HG03457 (cell line): ENCODE measurements at regions not wholly inside any gene's neighbourhood (a gene's known extent, or its start where the extent isn't known, plus 50 kb on each side); places are given as distances from the start of the nearest gene placed in this dataset.
A peak's percentile ranks its signal among the peaks of the same experiment; 100 is the strongest.

Experiments
- ATAC-seq: cut with Tn5 transposase; IDR thresholded peaks from one replicate; pipeline ENCODE4 v1.9.1; 2021; ENCODE audit warnings: moderate number of reproducible peaks; ENCODE audit not compliant: unreplicated experiment

DNA sequence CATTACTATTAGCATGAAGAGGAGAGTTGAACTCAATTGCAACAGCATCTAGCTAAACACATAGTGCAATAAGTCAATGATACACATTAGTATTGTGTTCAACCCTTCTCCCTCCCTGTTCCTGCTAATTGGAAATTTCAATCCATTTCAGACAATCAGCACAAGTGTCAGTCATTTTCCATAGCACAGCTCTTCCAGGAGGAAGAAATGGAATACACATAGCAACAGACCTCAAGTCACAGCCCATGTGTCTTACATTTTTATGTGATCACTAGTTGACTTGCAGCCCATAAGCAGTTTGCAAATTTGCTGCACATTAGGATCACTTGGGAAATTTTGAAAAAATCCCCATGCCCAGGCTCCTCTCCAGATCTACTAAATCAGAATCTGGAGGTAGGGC, 636.9 kb downstream of the TLE4 start:
- ATAC-seq: no peak

DNA sequence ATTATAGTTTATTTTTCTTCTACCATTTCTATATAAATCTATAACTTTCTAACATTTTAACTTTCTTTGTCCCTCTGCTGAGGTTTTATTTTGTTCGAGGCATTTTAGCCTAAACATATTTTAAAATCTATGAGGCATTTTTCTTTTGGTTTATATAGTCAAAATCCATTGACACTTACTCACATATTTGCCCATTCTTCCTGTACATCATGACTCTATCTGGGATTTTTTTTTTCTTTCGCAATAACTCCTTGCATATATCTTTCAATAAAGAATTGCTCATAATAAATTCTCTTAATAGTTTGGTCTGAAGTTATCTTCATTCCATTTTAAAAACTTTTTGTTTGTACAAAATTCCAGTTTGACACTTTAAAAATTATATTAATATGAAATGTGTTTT, 632.3 kb downstream of the TLE4 start:
- no peak for ATAC-seq

DNA sequence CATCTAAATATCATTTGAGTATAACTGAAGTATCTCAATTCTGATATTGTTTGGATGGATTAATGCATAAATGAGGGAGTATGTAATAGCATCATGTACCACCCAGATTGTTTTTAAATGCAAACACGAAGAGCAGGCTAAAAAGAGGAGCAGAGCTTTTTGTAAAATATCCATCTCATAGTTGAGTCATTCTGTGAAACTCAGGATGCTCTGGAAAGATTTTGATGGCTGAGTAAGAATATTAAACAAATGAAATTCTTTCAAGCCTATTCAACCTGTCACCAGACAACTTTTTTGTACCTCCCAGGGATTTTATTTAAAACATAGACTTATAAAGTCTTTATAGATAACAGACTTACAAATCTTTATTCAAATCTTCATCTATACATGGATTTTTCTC, 625.9 kb downstream of the TLE4 start:
- no peak for ATAC-seq

DNA sequence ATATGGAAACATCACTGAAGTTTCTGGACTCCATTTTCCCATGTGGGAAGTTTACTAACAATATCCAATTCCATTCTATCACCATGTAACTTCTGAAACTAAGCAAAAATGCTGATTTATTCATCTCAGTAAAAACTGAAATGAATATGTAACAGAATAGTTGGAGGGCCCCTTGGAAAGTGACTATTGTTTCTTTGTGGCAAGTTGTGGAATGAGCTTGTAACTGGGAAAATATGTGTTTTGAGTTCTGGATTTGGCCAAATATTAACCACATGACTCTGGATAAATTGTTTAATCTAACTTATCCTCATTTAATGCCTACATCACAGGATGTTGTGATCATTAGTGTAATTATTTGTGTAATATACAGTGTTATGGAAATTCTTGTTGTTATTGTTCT, 619.3 kb downstream of the TLE4 start:
- no peak for ATAC-seq

DNA sequence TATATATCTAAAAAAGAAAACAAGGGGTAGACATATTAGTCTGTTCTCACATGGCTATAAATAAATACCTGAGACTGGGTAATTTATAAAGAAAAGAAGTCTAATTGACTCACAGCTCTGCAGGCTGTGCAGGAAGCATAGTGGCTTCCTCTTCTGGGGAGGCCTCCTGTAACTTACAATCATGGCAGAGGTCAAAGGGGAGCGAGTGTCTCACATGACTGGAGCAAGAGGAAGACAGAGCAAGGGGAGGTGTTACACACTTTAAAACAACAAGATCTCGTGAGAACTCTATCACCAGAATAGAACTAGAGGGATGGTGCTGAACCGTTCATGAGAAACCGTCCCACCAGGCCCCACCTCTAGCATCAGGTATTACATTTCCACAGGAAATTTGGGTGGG, 616.8 kb downstream of the TLE4 start:
- no peak for ATAC-seq

DNA sequence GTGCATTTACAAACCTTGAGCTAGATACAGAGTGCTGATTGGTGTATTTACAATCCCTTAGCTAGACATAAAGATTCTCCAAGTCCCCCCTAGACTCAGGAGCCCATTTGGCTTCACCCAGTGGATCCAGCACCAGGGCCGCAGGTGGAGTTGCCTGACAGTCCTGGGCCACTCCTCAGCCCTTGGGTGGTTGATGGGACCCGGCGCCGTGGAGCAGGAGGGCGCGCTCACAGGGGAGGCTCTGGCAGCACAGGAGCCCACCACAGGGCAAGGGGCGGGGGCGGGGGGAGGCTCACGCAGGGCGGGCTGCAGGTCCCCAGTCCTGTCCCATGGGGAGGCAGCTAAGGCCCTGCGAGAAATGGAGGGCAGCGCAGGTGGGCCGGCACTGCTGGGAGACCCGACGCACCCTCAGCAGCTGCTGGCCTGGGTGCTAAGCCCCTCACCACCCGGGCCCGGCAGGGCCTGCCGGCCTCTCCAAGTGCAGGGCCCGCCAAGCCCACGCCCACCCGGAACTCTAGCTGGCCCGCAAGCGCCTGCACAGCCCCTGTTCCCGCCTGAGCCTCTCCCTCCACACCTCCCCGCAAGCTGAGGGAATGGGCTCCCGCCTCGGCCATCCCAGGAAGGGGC, 613.5 kb downstream of the TLE4 start:
- no peak for ATAC-seq

DNA sequence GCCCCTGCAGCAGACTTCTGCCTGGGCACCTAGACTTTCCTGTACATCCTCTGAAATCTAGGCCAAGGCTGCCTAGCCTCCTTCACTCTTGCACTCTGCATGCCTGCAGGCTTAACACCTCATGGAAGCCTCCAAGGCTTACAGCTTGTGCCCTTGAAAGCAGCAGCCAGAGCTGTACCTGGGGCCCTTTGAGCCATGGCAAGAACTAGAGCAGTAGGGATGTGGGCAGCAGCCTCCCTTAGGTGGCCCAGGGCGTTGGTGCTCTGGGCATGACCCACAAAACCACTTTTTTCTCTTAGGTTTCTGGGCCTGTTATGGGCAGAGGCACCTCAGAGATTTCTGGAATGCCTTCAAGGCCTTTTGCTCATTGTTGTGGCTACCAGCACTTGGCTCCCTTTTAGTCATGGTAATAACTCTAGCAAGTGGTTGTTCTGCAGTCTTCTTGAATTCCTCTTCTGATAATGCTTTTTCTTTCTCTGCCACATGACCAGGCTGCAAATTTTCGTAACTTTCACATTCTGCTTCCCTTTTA, 606.2 kb downstream of the TLE4 start:
- no peak for ATAC-seq

DNA sequence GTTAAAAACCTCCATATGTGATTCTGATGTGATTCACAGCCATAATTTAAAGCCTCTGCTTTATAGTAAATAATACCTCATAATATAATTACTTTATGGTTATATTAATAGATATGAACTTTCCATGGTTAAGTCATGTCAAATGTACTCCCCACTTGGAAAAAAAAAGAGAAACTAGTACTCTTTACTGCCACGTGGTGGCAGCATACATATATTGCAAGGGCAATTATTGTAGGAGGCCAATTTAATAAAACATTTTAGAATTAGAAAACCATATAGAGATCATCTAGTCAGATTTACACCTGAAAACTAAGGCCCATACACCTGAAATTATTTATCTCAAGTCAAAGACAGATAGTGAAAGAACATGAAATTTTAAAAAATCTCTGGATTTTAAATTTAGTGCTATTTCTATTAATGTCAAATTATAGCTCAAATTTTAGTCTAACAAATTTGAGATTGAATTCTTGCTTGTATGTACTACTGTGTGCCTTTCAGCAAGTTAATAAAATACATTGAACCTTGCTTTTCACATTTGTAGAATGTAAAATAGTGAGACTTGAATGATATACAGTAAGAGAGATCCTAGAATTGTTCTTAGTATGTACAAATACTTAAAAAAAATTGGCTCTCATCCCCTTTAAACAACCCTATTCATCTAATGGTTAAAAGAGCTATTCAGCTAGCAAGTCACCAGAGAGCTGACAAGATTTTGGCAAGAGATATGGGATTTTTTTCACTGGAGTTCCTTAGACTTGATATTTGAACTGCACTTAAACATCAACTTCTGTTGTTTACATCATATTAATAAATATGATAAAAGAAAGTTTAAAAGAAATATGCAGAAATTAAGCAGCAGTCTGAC, 603.8 kb downstream of the TLE4 start:
- no peak for ATAC-seq

DNA sequence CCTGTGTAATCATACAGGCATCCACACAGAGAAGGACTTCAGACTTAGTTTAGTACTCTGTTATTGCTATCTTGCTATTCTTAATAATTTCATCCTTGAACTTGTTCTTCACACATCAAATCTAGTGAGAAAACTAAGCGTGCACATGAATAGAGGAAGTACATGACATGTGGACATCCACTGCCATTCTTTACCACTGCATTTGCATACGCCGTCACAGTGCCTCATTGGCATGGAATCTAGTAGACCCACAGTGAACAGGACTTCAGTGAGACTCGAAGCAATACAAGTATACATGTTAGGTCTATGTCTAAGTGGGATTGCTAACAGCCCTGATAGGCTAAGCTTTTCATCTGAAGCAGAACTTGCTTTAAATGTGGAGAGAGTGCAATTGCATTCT, 592.1 kb downstream of the TLE4 start:
- no peak for ATAC-seq

DNA sequence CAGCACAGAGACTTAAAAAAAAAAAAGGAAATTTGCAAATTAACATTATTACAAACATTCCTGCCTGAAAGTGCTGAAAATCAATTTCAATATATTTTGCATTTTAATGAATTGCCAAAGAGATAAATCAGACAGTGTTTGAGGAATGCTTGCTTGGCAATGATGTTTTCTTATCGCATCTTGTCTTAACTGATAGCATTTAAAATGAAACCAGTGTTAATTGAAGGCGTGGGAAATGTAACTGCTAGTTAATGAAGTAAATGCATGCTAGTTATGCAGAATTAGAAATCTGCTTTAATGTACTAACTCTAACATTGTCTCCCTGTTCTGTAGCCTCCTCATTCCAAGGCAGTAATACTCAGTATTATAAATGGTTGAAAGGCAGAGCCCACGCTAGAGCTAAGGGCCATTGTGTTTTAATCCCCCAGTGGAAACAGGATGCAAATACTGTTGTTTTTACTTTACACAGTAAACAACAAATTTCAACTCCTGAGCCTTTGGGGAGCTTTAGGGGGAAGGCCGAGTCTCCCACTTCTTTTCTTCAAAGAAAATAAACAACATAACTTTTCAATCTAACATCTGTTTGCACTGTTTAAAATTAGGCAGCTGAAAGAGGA, 586.9 kb downstream of the TLE4 start:
- no peak for ATAC-seq

DNA sequence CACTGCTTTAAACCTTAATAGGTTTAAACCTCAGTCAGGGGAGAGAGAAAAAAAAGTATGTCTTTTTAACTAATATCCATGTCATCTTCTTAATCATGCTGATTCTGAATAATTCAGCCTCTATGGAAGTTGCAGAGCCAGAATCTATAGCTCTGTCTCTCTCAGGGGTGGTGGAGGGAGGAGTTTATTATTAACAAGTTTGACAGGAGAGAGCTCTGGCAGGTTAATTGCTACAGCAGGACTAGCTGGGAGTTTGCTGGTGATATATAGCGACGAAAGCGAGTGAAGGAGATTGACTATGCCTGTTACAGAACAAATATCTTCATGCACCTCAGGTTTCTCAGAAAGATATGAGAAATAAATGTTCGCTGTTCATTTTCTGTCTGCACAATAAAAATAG, 586.4 kb downstream of the TLE4 start:
- ATAC-seq: no peak

DNA sequence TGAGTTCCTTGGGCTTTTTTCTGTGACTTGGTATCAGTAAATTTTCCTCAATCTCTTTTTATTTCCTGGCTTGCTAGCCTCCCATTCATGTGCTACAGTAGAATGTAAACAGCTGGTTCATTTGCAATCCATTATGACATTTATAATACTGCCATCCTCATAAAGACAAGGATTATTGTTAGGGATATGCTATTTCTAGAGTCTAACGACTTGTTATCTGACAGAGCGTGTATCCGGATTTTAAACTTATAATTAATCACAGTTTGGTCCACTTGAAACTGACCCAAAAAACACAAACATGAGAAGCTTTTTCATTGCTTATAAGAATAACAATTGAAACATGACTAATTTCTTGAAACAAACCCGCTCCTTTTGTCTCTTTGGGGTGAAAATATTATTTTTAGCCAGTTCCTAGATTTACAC, 585.8 kb downstream of the TLE4 start:
- ATAC-seq: no peak

DNA sequence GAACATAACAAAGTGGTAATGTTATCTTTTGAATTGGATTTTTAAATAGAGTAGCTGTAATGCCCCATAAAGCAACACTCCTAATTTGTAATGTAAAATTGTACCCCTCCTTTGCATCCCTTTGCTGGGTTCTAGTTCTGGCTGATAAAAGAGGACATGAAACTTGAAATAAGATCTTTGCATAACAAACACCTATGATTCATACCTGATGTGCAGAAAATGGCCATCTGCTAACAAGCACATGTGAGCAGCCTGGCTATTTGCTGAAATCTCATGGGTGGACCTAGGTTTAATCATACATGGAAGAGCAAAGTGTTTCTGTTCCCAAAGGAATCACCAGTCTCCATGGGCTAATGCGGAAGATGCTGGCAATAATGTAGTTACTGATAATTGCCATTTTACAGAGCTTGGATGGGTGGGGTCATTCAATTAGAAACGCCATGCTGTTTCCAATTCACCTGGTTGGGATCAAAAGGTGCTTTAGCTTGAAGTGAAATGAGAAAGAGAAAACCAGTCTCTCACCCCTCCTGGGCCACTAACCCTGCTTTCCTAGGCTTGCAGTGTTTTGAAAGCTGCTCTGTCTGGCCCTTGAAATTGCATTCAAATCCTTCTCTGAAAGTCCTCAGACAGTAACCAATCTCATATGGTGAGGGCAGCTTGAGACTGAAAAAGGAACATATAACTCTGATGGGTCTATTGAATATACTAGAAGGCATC, 585.1 kb downstream of the TLE4 start:
- ATAC-seq: no peak

DNA sequence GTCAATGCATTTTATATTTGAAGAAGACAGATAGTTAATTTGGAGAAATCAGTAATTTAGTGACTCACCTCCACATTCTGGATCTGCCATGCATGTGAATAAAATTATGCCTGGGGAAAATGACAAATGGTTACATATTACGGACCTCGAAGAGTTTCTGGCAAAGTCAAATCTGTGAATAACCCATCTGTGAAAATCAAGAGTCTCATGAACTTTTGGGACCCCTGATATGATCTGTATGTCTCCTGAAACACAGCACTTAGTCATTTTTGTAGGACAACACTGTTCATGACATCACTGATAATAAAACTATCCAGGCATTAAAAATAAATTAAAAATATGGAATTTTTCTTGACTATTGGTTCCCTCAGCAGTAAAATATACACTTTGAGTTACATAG, 584.5 kb downstream of the TLE4 start:
- no peak for ATAC-seq

DNA sequence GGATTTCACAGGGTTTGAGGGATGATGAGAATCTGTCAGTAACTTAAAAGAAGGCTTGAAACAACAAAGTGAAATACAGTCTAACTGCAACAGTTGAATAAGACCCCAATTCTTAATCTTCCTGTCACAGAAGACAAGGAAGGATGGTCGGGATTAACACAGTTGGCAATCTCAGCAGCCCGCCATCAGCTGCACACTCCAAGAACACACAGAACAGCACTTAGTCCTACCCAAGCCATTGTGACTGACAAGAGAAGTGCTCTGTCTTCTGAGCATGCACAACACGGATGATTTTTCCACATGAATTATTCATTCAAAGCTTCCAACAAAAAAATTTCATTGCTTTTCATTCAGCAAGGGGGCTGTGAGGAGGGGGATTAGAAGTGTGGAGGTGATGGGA, 576.1 kb downstream of the TLE4 start:
- ATAC-seq: no peak

DNA sequence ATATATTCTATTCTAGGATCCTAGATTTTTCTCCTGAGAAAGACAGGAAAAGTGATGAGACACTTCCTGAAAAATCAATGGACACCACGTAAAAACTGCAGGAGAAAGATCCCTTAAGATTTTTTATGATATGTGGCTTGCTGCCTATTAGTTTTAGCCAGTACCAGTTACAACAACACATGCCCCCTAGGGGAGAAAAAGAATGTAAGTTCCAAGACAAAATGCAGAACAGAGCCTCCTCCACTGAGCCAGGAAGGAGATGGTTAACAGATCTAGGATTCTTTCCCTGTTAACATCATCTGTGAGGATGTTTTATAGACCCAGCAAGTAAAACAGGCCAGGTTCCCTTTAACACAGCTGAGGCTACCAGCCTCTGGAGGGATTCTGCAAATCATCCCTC, 574.7 kb downstream of the TLE4 start:
- no peak for ATAC-seq

DNA sequence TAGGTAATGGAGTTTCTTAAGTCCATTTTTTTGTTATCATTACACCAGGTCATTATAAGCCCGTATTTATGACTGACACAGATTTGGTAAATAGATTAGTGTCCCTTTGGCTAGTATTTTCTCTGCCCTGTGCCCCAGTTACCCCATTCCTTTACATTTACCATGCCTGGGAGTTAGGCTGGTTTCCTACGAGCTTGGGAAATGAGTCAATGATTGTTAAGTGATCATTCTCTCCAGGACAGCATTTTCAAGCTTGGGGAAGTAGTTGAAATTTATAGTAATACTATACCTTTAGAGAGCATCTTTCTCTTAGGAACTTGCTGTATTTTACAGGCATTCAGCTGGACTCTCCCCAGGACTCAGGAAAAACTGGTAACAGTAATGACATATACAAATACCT, 573.1 kb downstream of the TLE4 start:
- no peak for ATAC-seq

DNA sequence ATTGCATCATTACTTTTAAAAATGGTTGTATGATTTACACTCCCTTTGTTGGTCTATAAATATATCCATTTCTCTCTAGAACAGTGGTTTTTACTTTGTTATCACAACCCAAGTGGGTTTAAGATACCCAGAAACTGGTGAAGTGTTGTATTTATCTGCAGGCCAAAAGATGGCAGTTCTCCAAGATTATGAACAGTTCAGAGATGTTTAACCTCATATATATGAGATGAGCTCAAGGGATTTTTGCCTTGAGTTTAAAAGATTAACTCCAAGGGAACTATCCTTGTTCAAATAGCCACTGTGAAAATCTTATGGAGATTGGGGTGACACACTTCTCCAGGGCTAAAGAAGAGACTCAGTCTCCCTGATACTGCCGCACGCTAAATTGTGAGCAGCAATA, 572.6 kb downstream of the TLE4 start:
- ATAC-seq: no peak

DNA sequence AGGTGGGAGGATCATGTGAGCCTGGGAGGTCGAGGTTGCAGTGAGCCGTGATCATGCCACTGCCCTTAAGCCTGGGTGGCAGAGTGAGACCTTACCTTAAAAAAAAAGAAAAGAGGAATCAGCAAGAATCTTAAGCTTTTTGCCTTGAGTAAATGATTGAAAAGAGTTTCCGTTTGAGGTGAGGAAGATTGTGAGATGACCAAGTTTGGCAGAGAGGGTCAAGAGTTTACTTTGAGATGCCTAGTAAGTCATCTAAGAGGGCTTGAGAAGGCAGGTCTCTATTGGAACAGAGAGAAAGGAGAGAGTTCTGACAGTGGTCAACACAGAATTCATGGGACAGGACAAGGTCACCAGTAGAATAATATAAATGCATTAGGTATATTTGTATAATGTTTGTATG, 572.1 kb downstream of the TLE4 start:
- ATAC-seq: no peak

DNA sequence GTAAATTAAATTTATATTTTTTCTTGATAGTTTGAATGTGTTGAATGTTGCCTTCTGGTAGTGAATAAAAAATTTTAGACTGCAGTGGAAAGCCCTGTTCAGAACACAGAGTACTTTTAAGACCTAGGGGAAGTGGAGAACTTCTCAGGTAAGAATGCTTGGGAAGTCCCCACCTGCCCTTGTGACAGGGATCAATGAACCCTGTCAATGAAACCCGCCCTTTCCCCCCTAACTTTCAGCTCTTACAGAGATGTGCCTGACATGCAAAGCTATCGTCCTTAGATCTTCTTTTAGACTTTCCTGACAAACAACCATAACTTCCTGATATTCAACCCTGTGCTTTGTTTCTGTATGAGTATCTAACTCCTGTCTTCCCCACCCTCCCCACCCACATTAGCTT, 562.7 kb downstream of the TLE4 start:
- peak; percentile 97 for ATAC-seq

DNA sequence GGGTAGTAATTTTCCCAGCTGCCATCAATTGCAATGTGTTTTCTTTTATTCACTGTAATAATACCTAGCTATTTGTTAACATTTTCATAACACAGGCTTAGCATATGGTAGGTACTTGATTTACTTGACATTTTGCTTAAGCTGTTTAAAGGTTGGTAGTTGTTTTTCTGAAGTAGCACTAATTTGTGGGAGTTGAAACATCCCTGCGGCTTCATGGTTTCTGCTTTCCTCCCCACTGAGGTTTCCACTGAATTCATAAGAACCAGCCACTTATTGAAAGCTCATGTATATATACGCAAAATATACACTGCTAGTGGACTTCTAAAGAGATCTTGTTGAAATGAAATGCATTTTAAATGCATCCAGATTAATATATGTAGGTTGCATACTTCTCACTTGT, 559.9 kb downstream of the TLE4 start:
- ATAC-seq: no peak
